Loucy (cell line): ENCODE measurements at regions not wholly inside any gene's neighbourhood (a gene's known extent, or its start where the extent isn't known, plus 50 kb on each side); places are given as distances from the start of the nearest gene placed in this dataset.

Experiments used
- CTCF ChIP-seq: fragments of 200-600 bp; sonication (generic); conservative IDR thresholded peaks from 2 replicates; pipeline ENCODE4 v1.5.1; 2014; ENCODE audit warnings: mild to moderate bottlenecking, antibody characterized with exemption, low read length
- EZH2phosphoT487 ChIP-seq: fragments of 200-600 bp; IDR thresholded peaks from 2 replicates; pipeline ENCODE4 v1.6.1; 2018; ENCODE audit warnings: antibody characterized with exemption, mild to moderate bottlenecking, moderate library complexity, borderline replicate concordance

GRCh38 chr9:15021146-15021545 lies 110.9 kb upstream of the FREM1 start:
- TF ChIP-seq CTCF (no peak), EZH2phosphoT487 (no peak)
